Stimulated activated CD8-positive, alpha-beta memory T cell treated with anti-CD3 and anti-CD28 coated beads, Interleukin-15, amount 100 ng/mL, for 4 hours (primary cell): ENCODE measurements at regions not wholly inside any gene's neighbourhood (a gene's known extent, or its start where the extent isn't known, plus 50 kb on each side); places are given as distances from the start of the nearest gene placed in this dataset.

Experiments used
- DNase-seq, 2 donors: peaks; one replicate each; pipeline ENCODE4 v3.0.0-alpha.2; 2020; ENCODE audit warnings: low read depth in 2 of 2

- DNase-seq: no peak
Observed at GRCh38 chr18:40824291-40824690, 1130.7 kb upstream of the PIK3C3 start.

- DNase-seq: no peak
Observed at GRCh38 chr18:40821596-40822243, 1133.3 kb upstream of the PIK3C3 start.

GRCh38 chr18:40812981-40813515 lies 1142.0 kb upstream of the PIK3C3 start:
- no peak for DNase-seq

GRCh38 chr18:40810372-40810771 lies 1144.7 kb upstream of the PIK3C3 start:
- no peak for DNase-seq

- DNase-seq: no peak
Observed at GRCh38 chr18:40789286-40789685, 1165.7 kb upstream of the PIK3C3 start.

- no peak for DNase-seq
Observed at GRCh38 chr18:40782453-40783130, 1172.4 kb upstream of the PIK3C3 start.

- no peak for DNase-seq
Observed at GRCh38 chr18:40769786-40770185, 1185.2 kb upstream of the PIK3C3 start.

- no peak for DNase-seq
Observed at GRCh38 chr18:40760251-40760650, 1194.8 kb upstream of the PIK3C3 start.

- DNase-seq: no peak
Observed at GRCh38 chr18:40754477-40754876, 1200.6 kb upstream of the PIK3C3 start.

GRCh38 chr18:40752316-40752715 lies 1202.7 kb upstream of the PIK3C3 start:
- no peak for DNase-seq

- no peak for DNase-seq
Observed at GRCh38 chr18:40751186-40751585, 1203.8 kb upstream of the PIK3C3 start.

GRCh38 chr18:40739029-40739428 lies 1216.0 kb upstream of the PIK3C3 start:
- DNase-seq: no peak

- no peak for DNase-seq
Observed at GRCh38 chr18:40738321-40738880, 1216.6 kb upstream of the PIK3C3 start.

GRCh38 chr18:40708726-40709125 lies 1246.3 kb upstream of the PIK3C3 start:
- DNase-seq: no peak

GRCh38 chr18:40707797-40708196 lies 1247.2 kb upstream of the PIK3C3 start:
- no peak for DNase-seq

GRCh38 chr18:40698129-40698528 lies 1256.9 kb upstream of the PIK3C3 start:
- no peak for DNase-seq

GRCh38 chr18:40695526-40695925 lies 1259.5 kb upstream of the PIK3C3 start:
- no peak for DNase-seq

- DNase-seq: no peak
Observed at GRCh38 chr18:40692871-40693270, 1262.2 kb upstream of the PIK3C3 start.

GRCh38 chr18:40690062-40690461 lies 1265.0 kb upstream of the PIK3C3 start:
- DNase-seq: no peak

GRCh38 chr18:40687399-40687798 lies 1267.6 kb upstream of the PIK3C3 start:
- no peak for DNase-seq

- no peak for DNase-seq
Observed at GRCh38 chr18:40686836-40687235, 1268.2 kb upstream of the PIK3C3 start.

- DNase-seq: no peak
Observed at GRCh38 chr18:40685219-40685618, 1269.8 kb upstream of the PIK3C3 start.

- no peak for DNase-seq
Observed at GRCh38 chr18:40678318-40678717, 1276.7 kb upstream of the PIK3C3 start.
